Hepatic stellate cell (primary cell): ENCODE measurements at regions not wholly inside any gene's neighbourhood (a gene's known extent, or its start where the extent isn't known, plus 50 kb on each side); places are given as distances from the start of the nearest gene placed in this dataset.
"Not testable (repeated sequence)": the region's sequence is repeated elsewhere in the genome, so short reads cannot be mapped to it uniquely, and the experiment has no call there.

Experiments used
- DNase-seq: peaks from one replicate; pipeline ENCODE4 v3.0.0; 2011; ENCODE audit warnings: low spot score

DNA sequence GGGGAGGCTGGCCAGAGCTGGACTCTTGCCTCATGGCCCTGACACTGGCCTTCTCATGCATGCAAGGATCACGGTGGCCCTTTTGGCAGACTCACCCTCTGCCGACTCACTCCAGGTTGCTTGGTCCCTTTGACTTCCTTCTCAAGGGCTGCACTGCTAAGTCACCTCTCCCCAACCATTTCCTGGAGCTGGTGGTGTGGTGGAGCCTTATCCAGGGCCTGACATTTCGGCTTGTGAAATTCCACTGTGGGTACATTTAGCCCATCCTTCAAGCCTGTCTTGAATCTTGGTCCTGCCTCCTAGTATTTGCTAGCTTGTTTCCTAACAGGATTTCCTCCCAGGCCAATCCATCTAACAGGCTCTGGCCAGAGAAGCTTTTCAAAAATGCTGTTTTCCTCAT lies 52.6 kb upstream of the JUN start:
- DNase-seq = no peak

DNA sequence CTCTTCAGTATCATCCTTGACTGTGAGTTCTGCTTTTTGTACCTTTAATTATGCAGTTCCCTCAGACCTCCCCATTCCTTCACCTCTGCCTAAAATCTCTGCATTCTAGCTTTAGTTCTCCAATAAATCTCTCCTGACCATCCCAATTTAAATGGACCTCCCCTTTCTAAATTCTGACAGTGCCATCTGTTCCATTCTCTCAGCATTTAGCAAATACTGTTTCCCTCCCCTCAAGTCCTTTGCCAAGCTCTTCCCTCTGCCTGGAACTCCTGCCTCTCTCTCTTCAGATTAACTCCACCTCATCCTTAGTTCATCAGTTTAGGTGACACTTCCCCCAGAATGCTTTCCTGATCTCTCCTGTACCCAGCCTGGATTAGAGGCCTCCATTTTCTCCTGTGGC lies 54.0 kb upstream of the JUN start:
- DNase-seq = no peak

DNA sequence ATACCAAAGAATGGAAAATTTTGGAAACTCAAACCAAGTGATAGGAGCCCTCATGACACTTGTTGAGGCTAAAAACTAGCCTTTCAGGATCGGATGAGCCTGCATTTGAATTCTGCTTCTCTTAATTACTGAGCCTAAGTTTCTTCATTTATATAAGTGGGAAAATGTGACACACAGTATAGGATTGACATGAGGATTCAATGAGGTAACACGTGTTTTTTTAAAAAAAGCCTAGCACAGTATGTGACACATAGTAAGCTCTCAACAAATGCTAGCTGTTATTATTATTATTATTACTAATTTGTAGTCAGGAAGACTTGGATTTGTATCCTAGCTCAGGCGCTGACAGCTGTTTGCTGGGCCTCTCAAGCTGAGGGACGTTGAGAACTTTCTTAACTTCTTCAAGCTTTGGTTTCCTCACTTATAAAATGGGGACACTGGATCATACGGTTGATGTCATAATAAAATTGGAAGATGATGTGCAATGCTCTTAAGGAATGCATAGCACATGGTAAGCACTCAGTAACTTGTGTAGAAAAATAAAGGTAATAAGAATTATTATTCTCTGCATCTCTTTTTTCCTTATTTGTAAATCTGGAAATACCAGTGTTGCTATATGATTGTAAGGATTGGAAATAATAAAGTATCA lies 55.4 kb upstream of the JUN start:
- no peak for DNase-seq

DNA sequence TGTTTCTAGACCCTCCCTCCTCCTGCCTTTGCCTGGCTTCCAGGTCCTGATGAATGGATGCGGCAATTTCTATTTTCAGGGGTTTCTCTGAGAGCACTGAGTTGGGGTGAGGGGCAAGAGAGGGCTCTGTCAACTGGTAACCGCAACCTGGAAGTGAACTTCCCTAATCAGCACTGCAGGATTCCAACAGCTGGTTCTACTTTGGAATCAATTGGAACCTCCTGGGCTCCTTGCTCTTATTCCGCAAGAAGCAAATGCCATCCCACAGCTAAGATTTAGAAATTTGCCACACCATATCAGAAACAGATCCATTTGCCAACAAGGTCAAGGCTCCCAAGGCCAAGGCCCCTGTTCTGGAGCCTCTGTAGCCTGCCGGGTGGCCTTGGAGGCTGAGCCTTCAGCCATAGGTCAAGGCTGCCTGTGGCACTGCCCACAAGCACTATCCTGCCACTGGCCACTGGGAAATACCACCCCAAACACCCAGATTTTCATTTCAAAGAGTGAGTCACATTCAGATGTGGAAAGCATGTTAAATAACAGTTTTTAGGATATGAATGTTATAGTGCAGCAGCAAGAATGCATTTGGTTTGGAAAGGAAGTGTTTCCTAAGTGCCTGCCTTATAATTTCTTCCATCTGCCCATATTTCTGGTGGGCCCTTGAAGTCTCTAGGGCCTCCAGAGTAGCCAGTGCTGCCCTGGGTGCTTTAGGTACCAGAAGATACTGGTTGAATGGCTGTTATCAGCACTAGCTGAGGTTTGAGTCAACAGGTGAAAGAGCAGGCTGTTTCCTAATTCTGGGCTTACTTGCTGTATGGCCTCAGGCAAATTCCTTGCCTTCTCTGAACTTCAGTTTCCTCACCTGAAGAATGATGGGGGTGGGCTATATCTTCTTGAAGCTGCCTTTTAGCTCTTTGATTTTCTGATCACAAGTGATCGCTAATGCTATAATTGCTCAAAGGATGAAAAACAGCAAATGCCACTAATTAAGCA lies 56.3 kb upstream of the JUN start:
- DNase-seq = no peak

DNA sequence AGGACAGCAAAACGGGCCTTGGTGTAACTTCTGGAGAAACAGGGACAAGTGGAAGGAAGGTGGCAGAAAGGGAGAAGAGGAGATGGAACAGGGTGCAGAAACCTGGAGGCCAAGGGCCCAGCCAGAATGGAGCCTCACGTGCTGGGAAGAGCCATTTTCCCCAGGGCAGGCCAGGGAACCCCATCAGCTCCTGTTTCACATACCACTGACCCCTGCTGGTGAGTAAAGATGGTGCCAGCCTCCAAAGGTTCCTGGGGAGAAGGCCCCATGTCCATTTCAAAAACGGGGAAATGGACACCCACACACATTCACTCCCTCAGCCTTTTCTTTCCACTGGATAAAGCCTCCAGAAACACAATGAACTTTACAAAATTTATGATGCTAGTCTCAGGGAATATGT lies 57.6 kb upstream of the JUN start:
- no peak for DNase-seq

DNA sequence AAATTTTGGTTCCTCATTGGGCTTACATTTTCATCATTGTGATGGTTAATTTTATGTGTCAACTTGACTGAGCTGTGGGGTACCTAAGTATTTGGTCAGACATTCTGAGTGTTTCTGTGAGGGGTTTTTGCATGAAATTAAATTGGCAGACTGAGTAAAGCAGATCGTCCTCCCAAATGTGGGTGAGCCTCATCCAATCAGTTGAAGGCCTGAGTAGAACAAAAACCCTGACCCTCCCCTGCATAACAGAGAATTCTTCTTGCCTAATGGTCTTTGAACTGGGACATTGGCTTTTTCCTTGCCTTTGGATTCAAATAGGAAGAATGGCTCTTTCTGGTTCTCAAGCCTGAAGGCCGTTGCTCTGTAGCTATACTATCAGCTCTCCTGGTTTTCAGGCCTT lies 59.1 kb upstream of the JUN start:
- no peak for DNase-seq

DNA sequence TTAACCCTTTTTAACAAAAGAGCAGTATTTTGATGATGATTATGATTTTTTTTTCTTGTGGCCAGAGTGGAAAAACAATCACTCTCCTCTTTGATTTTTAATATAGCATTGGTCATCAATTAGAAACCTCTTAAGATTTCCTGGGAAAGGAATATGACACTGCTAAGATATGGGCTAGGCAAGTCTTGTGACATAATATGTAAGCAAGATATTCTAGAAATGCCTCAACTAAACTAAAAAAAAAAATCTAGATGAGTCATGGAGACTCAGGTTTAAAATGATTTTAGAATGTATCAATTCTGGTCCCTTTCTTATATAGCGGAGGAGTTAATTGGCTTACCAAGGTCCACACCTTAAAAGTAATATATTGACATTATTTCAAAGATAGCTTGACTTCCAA lies 60.3 kb upstream of the JUN start:
- DNase-seq = no peak

DNA sequence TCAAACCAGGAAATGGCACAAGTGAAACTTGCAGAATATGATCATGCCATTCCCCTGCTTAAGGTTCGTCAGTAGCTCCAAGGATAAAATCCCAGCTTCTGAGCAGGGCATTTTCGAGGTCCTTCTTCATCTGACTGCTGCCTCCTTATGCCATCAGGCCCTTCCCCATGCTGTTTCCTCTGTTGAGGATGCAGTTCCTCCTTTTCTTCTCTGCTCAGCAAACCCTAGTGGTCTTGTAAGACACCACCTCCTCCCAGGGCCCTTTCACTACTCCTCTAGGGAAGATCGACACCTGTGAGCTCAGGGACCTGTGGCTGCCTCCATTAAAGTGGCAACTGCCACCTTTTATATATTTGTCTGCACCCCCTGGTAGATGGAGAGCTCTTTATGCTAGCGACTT lies 62.1 kb upstream of the JUN start:
- DNase-seq = no peak

DNA sequence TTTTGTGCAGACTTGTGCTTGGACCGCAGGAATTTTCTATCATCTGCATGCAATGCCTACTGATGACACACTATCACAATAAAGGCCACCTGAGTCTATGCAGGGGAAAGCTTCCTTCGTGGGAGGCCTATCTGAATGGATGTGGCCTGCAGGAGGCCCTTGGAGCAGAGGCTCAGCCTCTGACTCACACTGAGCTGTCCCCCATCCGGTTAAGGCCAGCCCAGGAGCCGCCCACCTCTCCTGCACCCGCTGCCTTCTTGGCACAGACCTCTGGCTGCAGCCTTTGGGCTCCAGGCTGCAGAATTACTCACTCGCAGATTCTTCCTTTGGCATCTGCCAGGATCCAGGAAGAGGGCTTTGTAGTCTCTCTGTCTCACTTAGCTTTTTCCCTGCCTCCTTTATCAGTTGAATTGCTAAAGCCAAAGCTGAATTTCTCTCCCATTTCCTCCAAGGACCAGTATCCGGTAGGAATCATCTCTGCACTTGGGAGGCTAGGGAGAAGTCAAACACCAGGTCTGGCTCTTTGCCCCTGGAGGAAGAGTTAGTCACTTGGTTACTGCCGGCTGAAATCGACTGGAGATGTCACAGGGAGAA lies 65.1 kb upstream of the JUN start:
- peak; percentile 76 for DNase-seq

DNA sequence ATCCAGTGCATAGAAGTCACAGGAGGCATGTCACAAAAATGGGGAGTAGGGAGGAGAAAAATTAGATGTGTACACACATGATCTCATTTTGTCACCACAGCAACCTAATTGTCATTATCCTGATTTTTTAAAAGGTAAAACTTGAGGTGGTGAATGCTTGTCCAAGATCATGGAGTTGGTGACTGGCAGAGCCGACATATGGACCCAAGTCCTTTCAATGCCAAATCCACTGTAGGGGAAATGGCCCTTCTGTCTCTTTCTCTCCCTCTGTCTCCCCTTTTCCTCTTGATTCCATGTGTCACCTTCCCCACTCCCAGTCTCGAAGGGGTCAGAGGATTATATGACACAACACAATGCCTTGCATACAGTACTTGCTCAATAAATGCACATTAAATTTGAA lies 65.7 kb upstream of the JUN start:
- no peak for DNase-seq

DNA sequence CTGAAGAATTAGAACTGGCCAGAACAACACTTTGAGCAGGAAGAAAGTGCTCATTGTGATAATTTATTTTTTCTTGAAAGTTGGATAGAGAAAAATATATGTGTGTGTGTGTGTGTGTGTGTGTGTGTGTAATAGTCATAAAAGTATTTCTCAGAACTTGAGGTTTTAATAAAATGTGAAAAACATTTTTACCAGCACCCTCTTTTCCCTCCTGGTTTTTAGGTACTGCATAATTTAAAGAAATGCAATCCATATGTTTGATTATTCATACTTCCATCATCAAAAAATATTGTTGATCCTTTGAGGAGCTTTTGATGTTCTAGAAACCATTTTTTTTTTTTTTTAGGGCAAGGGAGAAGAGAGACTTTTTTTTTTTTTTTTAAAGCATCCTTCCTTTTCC lies 66.8 kb upstream of the JUN start:
- DNase-seq = no peak

DNA sequence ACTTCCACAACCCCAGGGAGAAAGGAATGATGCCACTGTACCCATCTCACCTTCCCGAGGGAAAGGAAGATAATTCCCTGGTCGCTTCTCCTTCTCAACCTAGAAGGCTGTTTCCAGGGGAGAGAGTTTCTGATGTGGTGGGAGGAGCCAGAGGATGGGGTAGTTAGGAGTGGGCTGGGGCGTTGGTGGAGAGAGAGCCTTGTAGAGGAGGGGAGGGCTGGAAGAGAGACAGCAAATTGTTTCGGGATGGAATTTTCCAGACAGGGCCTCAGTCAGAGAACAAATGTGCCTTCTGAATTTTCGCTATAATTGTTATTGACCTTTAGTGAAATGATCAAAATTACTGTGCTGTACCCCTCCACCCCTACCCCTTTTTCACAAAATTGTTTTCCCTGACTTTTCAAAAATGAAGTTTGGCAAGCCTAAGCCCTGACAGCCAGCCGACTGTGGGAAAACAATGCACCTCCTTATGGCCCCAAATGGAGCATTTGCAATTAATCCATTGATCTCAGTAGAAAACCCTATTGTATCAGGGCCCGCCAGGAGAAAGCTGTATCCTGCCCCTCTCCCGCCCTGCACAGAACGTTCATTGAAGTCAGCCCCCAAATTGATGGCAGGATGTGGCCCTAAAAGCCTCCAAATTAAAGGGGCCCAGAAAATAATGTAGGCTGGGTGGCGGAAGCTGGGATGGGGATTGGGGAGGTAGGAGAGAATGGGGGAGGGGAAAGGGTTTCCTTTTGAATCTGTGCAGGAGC lies 69.1 kb upstream of the JUN start:
- no peak for DNase-seq

DNA sequence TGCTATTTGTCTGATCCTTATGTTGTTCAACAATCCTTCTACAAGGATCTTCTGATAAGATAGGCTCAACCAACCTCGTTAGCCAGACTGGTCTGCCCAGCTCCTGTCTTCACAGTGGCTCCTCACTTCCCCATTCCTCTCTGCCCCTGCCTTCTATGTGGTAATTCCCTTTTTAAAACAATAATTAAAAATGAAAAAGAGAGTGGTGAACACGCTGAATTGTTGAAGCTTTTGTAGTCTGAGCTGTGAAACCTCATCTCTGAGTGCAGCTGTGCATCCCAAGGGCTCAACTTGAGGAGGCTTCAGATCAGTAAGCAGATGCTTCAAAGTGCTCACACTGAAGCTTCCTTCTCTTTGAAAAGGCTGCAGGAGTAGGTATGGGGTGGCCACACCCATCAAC lies 70.7 kb upstream of the JUN start:
- no peak for DNase-seq

DNA sequence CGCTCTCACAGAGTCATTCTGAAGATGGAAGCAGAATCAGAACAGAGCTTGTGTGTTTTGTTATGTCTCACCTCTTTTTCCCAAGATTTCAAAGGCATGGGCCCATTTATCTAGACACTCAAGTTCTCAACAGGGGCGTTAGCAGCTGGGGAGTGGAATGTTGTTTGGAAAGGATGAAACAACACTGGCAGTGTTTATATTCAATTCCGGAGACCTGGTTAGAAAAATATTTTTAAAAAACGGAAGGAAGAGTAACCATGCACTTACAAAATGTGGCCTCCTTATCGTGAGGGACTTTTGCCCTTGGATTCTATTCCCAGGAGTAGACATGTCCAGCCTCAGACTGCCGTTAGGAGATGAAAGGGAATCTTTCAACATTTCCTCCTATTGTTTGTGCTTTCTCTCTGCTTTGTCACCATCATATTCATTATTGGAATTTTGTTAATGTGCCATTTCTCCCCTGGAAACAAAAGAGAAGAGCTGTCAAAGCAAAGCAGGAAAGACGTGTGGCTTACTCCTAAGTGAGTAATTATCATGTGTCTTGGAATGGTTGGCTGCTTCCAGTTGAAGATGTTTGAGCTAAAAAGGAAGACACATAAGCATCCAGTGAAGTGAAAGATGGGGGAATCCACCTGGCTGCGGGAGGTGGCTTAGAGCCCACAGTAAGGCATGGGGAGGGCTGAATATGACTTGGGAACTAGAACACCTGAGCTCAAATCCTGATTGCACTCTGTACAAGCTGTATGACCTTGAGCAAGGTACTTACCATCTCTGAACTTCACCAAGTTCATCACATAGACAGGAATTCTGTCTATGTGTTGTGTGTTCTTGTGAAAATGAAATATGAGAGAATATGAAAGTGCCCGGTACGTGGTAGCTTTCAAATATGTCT lies 71.7 kb upstream of the JUN start:
- no peak for DNase-seq

DNA sequence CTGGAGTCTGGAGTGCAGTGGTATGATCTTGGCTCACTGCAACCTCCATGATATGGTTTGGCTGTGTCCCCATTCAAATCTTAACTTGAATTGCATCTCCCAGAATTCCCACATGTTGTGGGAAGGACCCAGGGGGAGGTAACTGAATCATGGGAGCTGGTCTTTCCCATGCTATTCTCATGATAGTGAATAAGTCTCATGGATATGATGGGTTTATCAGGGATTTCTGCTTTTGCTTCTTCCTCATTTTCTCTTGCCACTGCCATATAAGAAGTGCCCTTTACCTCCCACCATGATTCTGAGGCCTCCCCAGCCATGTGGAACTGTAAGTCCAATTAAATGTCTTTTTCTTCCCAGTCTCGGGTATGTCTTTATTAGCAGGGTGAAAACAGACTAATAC lies 72.4 kb upstream of the JUN start:
- not testable (repeated sequence) for DNase-seq

DNA sequence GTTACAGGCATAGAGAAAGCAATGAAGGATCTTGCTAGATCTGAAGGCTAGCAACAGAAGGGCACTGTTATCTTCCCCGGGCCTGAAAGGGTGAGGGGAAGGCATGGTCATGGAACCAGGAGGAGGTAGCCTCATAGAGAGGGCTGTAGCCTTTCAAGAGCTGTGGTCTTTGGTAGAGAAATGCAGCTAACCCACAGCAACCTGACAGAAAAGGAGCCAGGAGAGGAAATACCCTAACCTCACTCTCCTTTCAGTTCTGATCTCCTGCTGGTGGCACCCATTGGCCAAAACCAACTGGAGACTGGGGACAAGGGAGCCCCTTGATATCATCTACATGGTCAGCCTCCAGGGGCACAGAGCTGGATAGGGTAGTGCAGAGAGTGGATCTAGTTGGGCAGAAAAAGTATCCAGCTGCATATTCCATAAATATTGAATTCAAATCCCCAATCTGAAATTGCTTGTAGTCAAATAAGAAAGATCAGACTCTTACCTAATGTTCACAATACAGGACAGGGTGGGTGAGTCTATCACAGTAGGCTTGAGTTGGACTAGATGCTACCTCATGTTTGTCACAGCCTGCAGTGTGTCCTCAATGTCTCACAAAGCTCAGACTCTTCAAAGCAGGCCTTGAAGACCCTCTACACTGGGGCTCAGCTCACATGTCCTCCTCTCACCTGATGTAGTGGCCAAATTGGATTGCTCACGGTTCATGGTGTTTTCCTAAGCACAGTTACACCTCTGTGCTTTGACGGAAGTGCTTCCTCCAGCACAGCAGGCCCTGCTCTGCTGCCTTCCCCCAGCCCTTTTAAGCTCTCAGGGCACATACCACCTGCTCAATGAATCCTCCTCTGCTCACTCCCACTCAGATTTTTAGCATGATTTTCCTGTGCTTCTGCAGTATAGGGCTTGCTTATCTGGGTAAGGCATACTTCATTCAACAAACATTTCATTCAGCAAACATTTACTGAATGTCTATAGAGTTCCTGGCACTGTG lies 74.1 kb upstream of the JUN start:
- no peak for DNase-seq

DNA sequence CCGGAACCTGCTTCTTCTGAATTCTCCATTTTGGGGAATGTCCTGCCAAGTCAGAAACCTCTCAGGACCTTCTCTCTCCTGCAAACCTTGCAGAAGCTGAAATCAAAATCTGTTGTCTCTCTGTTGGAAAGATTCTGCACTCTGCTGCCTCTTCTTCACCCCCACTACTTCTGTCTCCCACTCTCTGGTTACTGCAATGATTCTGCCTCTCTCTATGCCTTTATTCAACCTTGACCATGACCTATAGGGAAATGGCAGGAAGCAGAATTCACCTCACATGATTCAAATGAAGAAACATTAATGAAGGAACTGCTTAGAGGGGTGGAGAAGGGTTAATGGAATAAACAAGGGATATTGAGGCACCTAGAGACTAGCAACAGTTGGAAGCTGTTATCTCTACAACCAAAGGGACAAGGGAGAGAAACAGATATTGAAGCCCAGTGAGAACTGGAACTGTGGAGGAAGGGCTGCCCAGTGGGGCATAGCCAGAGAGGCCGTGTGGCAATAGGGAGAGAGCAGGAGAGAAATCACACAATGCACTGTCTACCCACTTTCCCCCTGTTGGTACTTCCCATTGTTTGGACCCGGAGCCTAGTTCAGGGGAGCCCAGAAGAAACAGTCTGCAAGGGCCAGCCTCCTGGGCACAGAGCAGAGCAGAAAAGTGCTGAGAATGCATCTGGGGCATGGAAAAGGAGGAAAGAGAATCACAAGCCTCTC lies 76.1 kb upstream of the JUN start:
- no peak for DNase-seq

DNA sequence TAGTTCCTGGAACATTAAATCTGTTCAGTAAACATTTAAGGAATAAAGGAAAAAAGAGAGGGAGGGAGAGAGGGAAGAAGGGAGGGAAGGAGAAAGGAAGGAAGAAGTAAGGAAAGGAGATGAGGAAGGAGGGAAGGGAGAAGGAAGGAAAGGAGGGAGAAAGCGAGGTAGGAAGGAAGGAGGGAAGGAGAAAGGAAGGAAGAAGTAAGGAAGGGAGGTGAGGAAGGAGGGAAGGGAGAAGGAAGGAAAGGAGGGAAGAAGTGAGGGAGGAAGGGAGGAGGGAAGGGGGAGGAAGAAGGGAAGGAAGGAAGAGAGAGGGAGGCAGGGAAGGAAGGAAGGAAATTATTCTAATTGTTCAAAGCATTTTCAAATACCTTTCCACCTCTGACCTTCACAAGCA lies 77.2 kb upstream of the JUN start:
- DNase-seq = no peak

DNA sequence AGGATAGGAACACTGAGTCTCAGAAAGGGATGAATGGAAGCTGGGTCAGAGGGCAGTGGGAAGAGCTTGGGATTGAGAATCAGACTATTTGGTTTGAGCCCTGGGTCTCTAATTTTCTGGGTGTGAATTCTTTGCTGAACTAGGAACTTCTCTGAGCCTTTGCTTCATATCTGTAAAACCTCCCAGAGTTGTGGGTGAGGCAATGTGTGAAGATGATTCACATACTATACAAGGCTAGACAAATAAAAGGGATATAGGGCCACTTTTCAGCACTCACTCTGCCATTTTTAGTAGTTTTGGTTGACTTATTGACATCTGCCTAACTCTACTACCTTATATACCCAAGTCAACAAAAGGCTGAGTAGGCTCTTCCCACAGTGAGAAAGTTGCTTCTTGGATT lies 77.7 kb upstream of the JUN start:
- DNase-seq = no peak
